Endothelial cell (in vitro differentiated cells): ENCODE measurements at regions not wholly inside any gene's neighbourhood (a gene's known extent, or its start where the extent isn't known, plus 50 kb on each side); places are given as distances from the start of the nearest gene placed in this dataset.

Source experiments
- DNase-seq: peaks from one replicate; pipeline ENCODE4 v3.0.0; 2021; ENCODE audit warnings: low spot score
- H3K27ac Mint-ChIP-seq: one replicate; pipeline ENCODE4 v1.8.0; 2021; ENCODE audit warnings: mixed read lengths, inconsistent platforms; ENCODE audit not compliant: unreplicated experiment
- H3K27me3 Mint-ChIP-seq: one replicate; pipeline ENCODE4 v1.8.0; 2021; ENCODE audit warnings: mild to moderate bottlenecking, moderate library complexity, mixed read lengths, inconsistent platforms; ENCODE audit not compliant: unreplicated experiment
- H3K36me3 Mint-ChIP-seq: one replicate; pipeline ENCODE4 v1.8.0; 2021; ENCODE audit warnings: mild to moderate bottlenecking, low read depth, mixed read lengths, inconsistent platforms; ENCODE audit not compliant: unreplicated experiment
- H3K4me1 Mint-ChIP-seq: one replicate; pipeline ENCODE4 v1.8.0; 2021; ENCODE audit warnings: mild to moderate bottlenecking, mixed read lengths, inconsistent platforms; ENCODE audit not compliant: unreplicated experiment
- H3K4me3 Mint-ChIP-seq: one replicate; pipeline ENCODE4 v1.8.0; 2021; ENCODE audit warnings: mild to moderate bottlenecking, mixed read lengths, inconsistent platforms; ENCODE audit not compliant: unreplicated experiment
- H3K9me3 Mint-ChIP-seq: one replicate; pipeline ENCODE4 v1.8.0; 2021; ENCODE audit warnings: mixed read lengths, inconsistent platforms; ENCODE audit not compliant: unreplicated experiment
- CTCF ChIP-seq: fragments of 200-600 bp; sonication (generic); IDR thresholded peaks from one replicate; pipeline ENCODE4 v1.5.0; 2021; ENCODE audit warnings: antibody characterized with exemption; ENCODE audit not compliant: unreplicated experiment

- Mint-ChIP-seq H3K9me3 (no peaks in the 10 kb centered on the region), H3K4me1 (no peaks in the 10 kb centered on the region), H3K27me3 (no peaks in the 10 kb centered on the region), H3K27ac (no peak overlapping the region), H3K4me3 (no peak overlapping the region), H3K36me3 (no peaks in the 10 kb centered on the region)
- DNase-seq = no peak
- TF ChIP-seq CTCF = no peak
Measured at GRCh38 chr5:5804478-5805233, 382.2 kb downstream of the ICE1 start.

- Mint-ChIP-seq H3K9me3 (no peaks in the 10 kb centered on the region), H3K36me3 (no peaks in the 10 kb centered on the region), H3K27ac (no peak overlapping the region), H3K4me1 (no peaks in the 10 kb centered on the region), H3K4me3 (no peak overlapping the region), H3K27me3 (no peaks in the 10 kb centered on the region)
- no peak for TF ChIP-seq CTCF
- DNase-seq = no peak
Measured at GRCh38 chr5:5800801-5801761, 378.6 kb downstream of the ICE1 start.

- no peak for TF ChIP-seq CTCF
- H3K4me1 Mint-ChIP-seq = no peaks in the 10 kb centered on the region
- H3K4me3 Mint-ChIP-seq = no peak overlapping the region
- no peaks in the 10 kb centered on the region for H3K27me3 Mint-ChIP-seq
- no peaks in the 10 kb centered on the region for H3K36me3 Mint-ChIP-seq
- no peak overlapping the region for H3K27ac Mint-ChIP-seq
- no peak for DNase-seq
- H3K9me3 Mint-ChIP-seq = no peaks in the 10 kb centered on the region
Measured at GRCh38 chr5:5799826-5800225, 377.3 kb downstream of the ICE1 start.

- Mint-ChIP-seq H3K27me3 (no peaks in the 10 kb centered on the region), H3K27ac (no peak overlapping the region)
Measured at GRCh38 chr5:5799229-5799628, 376.8 kb downstream of the ICE1 start.

More at GRCh38 chr5:5799229-5799628, 376.8 kb downstream of the ICE1 start:
- Mint-ChIP-seq H3K4me3 (no peak overlapping the region), H3K9me3 (no peaks in the 10 kb centered on the region), H3K4me1 (no peaks in the 10 kb centered on the region), H3K36me3 (no peaks in the 10 kb centered on the region)
- no peak for DNase-seq
- TF ChIP-seq CTCF = no peak
